ENCODE measurements at regions not wholly inside any gene's neighbourhood (a gene's known extent, or its start where the extent isn't known, plus 50 kb on each side); places are given as distances from the start of the nearest gene placed in this dataset.

- no peak for TF ChIP-seq CTCF (IDR thresholded peaks at IDR 0.05; ENCODE audit: low read depth, low read length, poor library complexity, severe bottlenecking)
- TF ChIP-seq EZH2phosphoT487 (IDR thresholded peaks at IDR 0.05; ENCODE audit: borderline replicate concordance, low read length) = no peak
Measured at GRCh38 chr7:119197172-119197876, 972.8 kb downstream of the ANKRD7 start.

All from DOHH2 (cell line).